ENCODE measurements at regions not wholly inside any gene's neighbourhood (a gene's known extent, or its start where the extent isn't known, plus 50 kb on each side); places are given as distances from the start of the nearest gene placed in this dataset.

DNA sequence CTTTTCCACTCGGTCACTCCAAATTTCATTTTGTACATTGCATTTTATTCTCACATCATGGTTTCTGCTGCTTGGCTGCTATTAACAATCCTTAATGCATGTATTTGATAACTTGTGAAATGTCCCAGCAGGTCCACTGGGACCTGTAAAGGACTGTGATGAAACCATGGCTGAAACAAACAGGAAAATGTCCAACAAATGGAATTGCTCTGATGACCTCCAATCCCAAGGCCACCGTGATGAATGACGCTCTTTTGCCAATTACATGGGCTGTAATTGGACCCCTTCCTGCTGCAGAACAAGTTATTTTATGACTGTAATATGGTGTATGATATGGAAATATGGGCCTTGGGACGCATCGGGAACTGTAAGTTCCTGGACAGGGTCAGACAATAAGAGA, 224.2 kb upstream of the CXCR4 start:
- no peak for DNase-seq (ENCODE audit: low read depth, low spot score)
- Histone ChIP-seq H4K20me1 (ENCODE audit: control insufficient read depth, insufficient read depth) (no peaks in the 10 kb centered on the region), H3K27ac (ENCODE audit: control insufficient read depth, insufficient read depth) (no peak overlapping the region), H3K4me1 (ENCODE audit: control insufficient read depth, insufficient read depth, low read length) (no peaks in the 10 kb centered on the region), H3K36me3 (ENCODE audit: control insufficient read depth in 2 of 2, insufficient read depth in 2 of 2, low read length in 1 of 2) (no peaks in the 10 kb centered on the region), H2AFZ (ENCODE audit: control insufficient read depth, low read depth, low read length) (no peak overlapping the region), H3K9me3 (replicated peaks; ENCODE audit: control insufficient read depth, insufficient read depth, low read length) (no peaks in the 10 kb centered on the region), H3K9ac (ENCODE audit: control insufficient read depth, insufficient read depth, low read length) (no peak overlapping the region), H3K4me3 (no peak overlapping the region), H3K79me2 (ENCODE audit: control insufficient read depth, insufficient read depth, low read length) (no peaks in the 10 kb centered on the region), H3K4me2 (ENCODE audit: control insufficient read depth, insufficient read depth) (no peak overlapping the region), H3K27me3 (replicated peaks in 1 of 2; ENCODE audit: control insufficient read depth in 2 of 2, insufficient read depth in 2 of 2, low read length in 1 of 2) (0 out of 4 replicates have a peak, but pooled peaks cover 0 to 2% of the 10 kb centered on the region in 2 experiments)
- intact Hi-C loops (cut with micrococcal nuclease; ENCODE audit: unreplicated experiment): no loop called here
- ChIA-PET CTCF (interaction anchor here (1.7 kb wide), 1 partner anchor 15 kb away, joined by 7 read pairs; no protein-coding TSS in a partner anchor), RAD21 (ENCODE audit: unreplicated experiment) (no interaction called here), SMC1A (ENCODE audit: uncharacterized antibody, unreplicated experiment) (interaction anchor here (0.6 kb wide), 1 partner anchor 18 kb away, joined by 3 read pairs; no protein-coding TSS in a partner anchor), POLR2A (interaction anchor here (0.6 kb wide), 1 partner anchor 1839 kb away, joined by 3 read pairs; no protein-coding TSS in a partner anchor)
- 62% methylated on average over 5 of the region's 5 CpGs for WGBS (ENCODE audit: insufficient coverage, insufficient replicate concordance, low lambda C conversion rate, missing lambda C conversion rate)
- no TSS peak for BruUV-seq (replicated peaks)
- no peak for TF ChIP-seq MEF2B (IDR thresholded peaks at IDR 0.05; ENCODE audit: partially characterized antibody, poor library complexity, severe bottlenecking)
- TF ChIP-seq BMI1 (IDR thresholded peaks at IDR 0.05; ENCODE audit: borderline replicate concordance): no peak
- no peak for TF ChIP-seq ZNF207 (IDR thresholded peaks at IDR 0.05; ENCODE audit: borderline replicate concordance)
- TF ChIP-seq IRF4 (IDR thresholded peaks at IDR 0.05; ENCODE audit: low read depth, low read length): no peak
- no peak for TF ChIP-seq DPF2 (IDR thresholded peaks at IDR 0.05)
- no peak for TF ChIP-seq RB1 (IDR thresholded peaks at IDR 0.05; ENCODE audit: borderline replicate concordance)
- no peak for TF ChIP-seq ZNF622 (IDR thresholded peaks at IDR 0.05)
- TF ChIP-seq GABPA (IDR thresholded peaks at IDR 0.05; ENCODE audit: low read depth): no peak
- no peak for TF ChIP-seq CEBPB (IDR thresholded peaks at IDR 0.05; ENCODE audit: borderline replicate concordance in 1 of 2, low read depth in 2 of 2, low read length in 2 of 2)
- TF ChIP-seq KAT2A (conservative IDR thresholded peaks at IDR 0.05; ENCODE audit: control insufficient read depth, low read depth, low read length): no peak
- no peak for TF ChIP-seq CHD1 (IDR thresholded peaks at IDR 0.05; ENCODE audit: low read depth, low read length)
- no peak for TF ChIP-seq PAX8 (IDR thresholded peaks at IDR 0.05)
- no peak for TF ChIP-seq PAX5 (IDR thresholded peaks at IDR 0.05; ENCODE audit: borderline replicate concordance, low read depth, low read length)
- TF ChIP-seq, protein P1, sequence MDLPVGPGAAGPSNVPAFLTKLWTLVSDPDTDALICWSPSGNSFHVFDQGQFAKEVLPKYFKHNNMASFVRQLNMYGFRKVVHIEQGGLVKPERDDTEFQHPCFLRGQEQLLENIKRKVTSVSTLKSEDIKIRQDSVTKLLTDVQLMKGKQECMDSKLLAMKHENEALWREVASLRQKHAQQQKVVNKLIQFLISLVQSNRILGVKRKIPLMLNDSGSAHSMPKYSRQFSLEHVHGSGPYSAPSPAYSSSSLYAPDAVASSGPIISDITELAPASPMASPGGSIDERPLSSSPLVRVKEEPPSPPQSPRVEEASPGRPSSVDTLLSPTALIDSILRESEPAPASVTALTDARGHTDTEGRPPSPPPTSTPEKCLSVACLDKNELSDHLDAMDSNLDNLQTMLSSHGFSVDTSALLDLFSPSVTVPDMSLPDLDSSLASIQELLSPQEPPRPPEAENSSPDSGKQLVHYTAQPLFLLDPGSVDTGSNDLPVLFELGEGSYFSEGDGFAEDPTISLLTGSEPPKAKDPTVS (IDR thresholded peaks at IDR 0.05; ENCODE audit: low read depth, low read length): no peak
- TF ChIP-seq, protein P2, sequence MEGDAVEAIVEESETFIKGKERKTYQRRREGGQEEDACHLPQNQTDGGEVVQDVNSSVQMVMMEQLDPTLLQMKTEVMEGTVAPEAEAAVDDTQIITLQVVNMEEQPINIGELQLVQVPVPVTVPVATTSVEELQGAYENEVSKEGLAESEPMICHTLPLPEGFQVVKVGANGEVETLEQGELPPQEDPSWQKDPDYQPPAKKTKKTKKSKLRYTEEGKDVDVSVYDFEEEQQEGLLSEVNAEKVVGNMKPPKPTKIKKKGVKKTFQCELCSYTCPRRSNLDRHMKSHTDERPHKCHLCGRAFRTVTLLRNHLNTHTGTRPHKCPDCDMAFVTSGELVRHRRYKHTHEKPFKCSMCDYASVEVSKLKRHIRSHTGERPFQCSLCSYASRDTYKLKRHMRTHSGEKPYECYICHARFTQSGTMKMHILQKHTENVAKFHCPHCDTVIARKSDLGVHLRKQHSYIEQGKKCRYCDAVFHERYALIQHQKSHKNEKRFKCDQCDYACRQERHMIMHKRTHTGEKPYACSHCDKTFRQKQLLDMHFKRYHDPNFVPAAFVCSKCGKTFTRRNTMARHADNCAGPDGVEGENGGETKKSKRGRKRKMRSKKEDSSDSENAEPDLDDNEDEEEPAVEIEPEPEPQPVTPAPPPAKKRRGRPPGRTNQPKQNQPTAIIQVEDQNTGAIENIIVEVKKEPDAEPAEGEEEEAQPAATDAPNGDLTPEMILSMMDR (IDR thresholded peaks at IDR 0.05 in 2 of 3, conservative IDR thresholded peaks at IDR 0.05 in 1 of 3; ENCODE audit: control insufficient read depth in 2 of 3, extremely low read depth in 1 of 3, insufficient read depth in 1 of 3, low read depth in 3 of 3, low read length in 3 of 3): no peak
- TF ChIP-seq CREB1 (IDR thresholded peaks at IDR 0.05; ENCODE audit: low read depth): no peak
- FAIRE-seq: no peak
- ATAC-seq: no peak
- in situ Hi-C loops (cut with MboI): no loop called here

Data from GM12878 (cell line).